ENCODE measurements at regions not wholly inside any gene's neighbourhood (a gene's known extent, or its start where the extent isn't known, plus 50 kb on each side); places are given as distances from the start of the nearest gene placed in this dataset.
A peak's percentile ranks its signal among the peaks of the same experiment; 100 is the strongest.

GRCh38 chr6:133778414-133779130 lies 110.3 kb upstream of the TCF21 start:
- H3K9ac ChIP-seq (ENCODE audit: low read depth in 1 of 2, low read length in 2 of 2), result no peak overlapping the region
- 57% methylated on average over 2 of the region's 2 CpGs for WGBS
- H3K4me3 ChIP-seq (ENCODE audit: low read depth in 1 of 3, low read length in 3 of 3), result no peak overlapping the region
- H3K27ac ChIP-seq (ENCODE audit: low read depth in 1 of 2, low read length in 2 of 2), result no peak overlapping the region
- DNase-seq (ENCODE audit: low spot score), result no peak
- no peaks in the 10 kb centered on the region for H3K4me1 ChIP-seq (ENCODE audit: control insufficient read depth in 4 of 4, insufficient read depth in 4 of 4, low read length in 3 of 4)
- H3K9me3 ChIP-seq (ENCODE audit: control insufficient read depth in 4 of 4, low read length in 3 of 4), result no peaks in the 10 kb centered on the region
- H3K36me3 ChIP-seq (ENCODE audit: control insufficient read depth in 4 of 4, insufficient read depth in 3 of 4, low read depth in 1 of 4, low read length in 3 of 4), result no peaks in the 10 kb centered on the region
- no peaks in the 10 kb centered on the region for H3K27me3 ChIP-seq (ENCODE audit: control insufficient read depth in 4 of 4, insufficient read depth in 4 of 4, low read length in 3 of 4)
- no peak for TF ChIP-seq EGR1 (IDR thresholded peaks at IDR 0.05; ENCODE audit: low read depth in 2 of 2)
- peak; percentile 8 to 67 for TF ChIP-seq HNF4A (conservative IDR thresholded peaks at IDR 0.05)
- TF ChIP-seq YY1 (IDR thresholded peaks at IDR 0.05), result no peak
- TF ChIP-seq RXRA (IDR thresholded peaks at IDR 0.05), result peak in 1 of 2 donors; percentile 18
- TF ChIP-seq JUND (IDR thresholded peaks at IDR 0.05), result peak; percentile 90 to 98
- peak; percentile 52 for TF ChIP-seq ATF3 (IDR thresholded peaks at IDR 0.05)

GRCh38 chr6:133779916-133780695 lies 108.8 kb upstream of the TCF21 start:
- no peaks in the 10 kb centered on the region for H3K9me3 ChIP-seq (ENCODE audit: control insufficient read depth in 4 of 4, low read length in 3 of 4)
- TF ChIP-seq FOXA1 (IDR thresholded peaks at IDR 0.05) (no peak), HNF4A (conservative IDR thresholded peaks at IDR 0.05) (no peak), NR2F2 (IDR thresholded peaks at IDR 0.05) (no peak), MAX (IDR thresholded peaks at IDR 0.05) (no peak), HNF4G (IDR thresholded peaks at IDR 0.05) (no peak), REST (IDR thresholded peaks at IDR 0.05) (no peak), ZBTB33 (IDR thresholded peaks at IDR 0.05) (no peak), TAF1 (conservative IDR thresholded peaks at IDR 0.05) (no peak), RXRA (IDR thresholded peaks at IDR 0.05) (no peak), RAD21 (IDR thresholded peaks at IDR 0.05) (no peak), YY1 (IDR thresholded peaks at IDR 0.05) (no peak), ATF3 (IDR thresholded peaks at IDR 0.05) (no peak), JUND (IDR thresholded peaks at IDR 0.05) (no peak), EGR1 (IDR thresholded peaks at IDR 0.05; ENCODE audit: low read depth in 2 of 2) (no peak), CTCF (IDR thresholded peaks at IDR 0.05; ENCODE audit: low read depth, low read length, missing input control) (no peak), FOXA2 (IDR thresholded peaks at IDR 0.05) (no peak), GABPA (IDR thresholded peaks at IDR 0.05 in 1 of 2, conservative IDR thresholded peaks at IDR 0.05 in 1 of 2) (no peak)
- H3K27ac ChIP-seq (ENCODE audit: low read depth in 1 of 2, low read length in 2 of 2), result no peak overlapping the region
- 95% methylated on average over 2 of the region's 2 CpGs for WGBS
- H3K4me3 ChIP-seq (ENCODE audit: low read depth in 1 of 3, low read length in 3 of 3), result no peak overlapping the region
- DNase-seq (ENCODE audit: low spot score), result no peak
- H3K4me1 ChIP-seq (ENCODE audit: control insufficient read depth in 4 of 4, insufficient read depth in 4 of 4, low read length in 3 of 4), result no peaks in the 10 kb centered on the region
- H3K36me3 ChIP-seq (ENCODE audit: control insufficient read depth in 4 of 4, insufficient read depth in 3 of 4, low read depth in 1 of 4, low read length in 3 of 4), result no peaks in the 10 kb centered on the region
- H3K9ac ChIP-seq (ENCODE audit: low read depth in 1 of 2, low read length in 2 of 2), result no peak overlapping the region
- H3K27me3 ChIP-seq (ENCODE audit: control insufficient read depth in 4 of 4, insufficient read depth in 4 of 4, low read length in 3 of 4), result no peaks in the 10 kb centered on the region
